ENCODE measurements at regions not wholly inside any gene's neighbourhood (a gene's known extent, or its start where the extent isn't known, plus 50 kb on each side); places are given as distances from the start of the nearest gene placed in this dataset.

- H3K27me3 Mint-ChIP-seq: no peaks in the 10 kb centered on the region
- no peaks in the 10 kb centered on the region for H3K4me1 Mint-ChIP-seq (ENCODE audit: low read depth)
- no peak for TF ChIP-seq CTCF (IDR thresholded peaks at IDR 0.05; ENCODE audit: unreplicated experiment)
- DNase-seq (ENCODE audit: low spot score, unreplicated experiment): no peak
- H3K9me3 Mint-ChIP-seq (ENCODE audit: low read depth): no peaks in the 10 kb centered on the region
- no peak overlapping the region for H3K27ac Mint-ChIP-seq
- H3K4me3 Mint-ChIP-seq (ENCODE audit: low read depth): no peak overlapping the region
- H3K36me3 Mint-ChIP-seq (ENCODE audit: insufficient read depth): peaks cover 31% of the 10 kb centered on the region
Measured at GRCh38 chr7:35889001-35889400, 88.1 kb downstream of the SEPTIN7 start.

- H3K4me3 Mint-ChIP-seq (ENCODE audit: low read depth): no peak overlapping the region
- H3K4me1 Mint-ChIP-seq (ENCODE audit: low read depth): no peaks in the 10 kb centered on the region
- H3K9me3 Mint-ChIP-seq (ENCODE audit: low read depth): no peaks in the 10 kb centered on the region
- TF ChIP-seq CTCF (IDR thresholded peaks at IDR 0.05; ENCODE audit: unreplicated experiment): no peak
- no peak overlapping the region for H3K27ac Mint-ChIP-seq
- no peaks in the 10 kb centered on the region for H3K27me3 Mint-ChIP-seq
- peaks cover 32% of the 10 kb centered on the region for H3K36me3 Mint-ChIP-seq (ENCODE audit: insufficient read depth)
- no peak for DNase-seq (ENCODE audit: low spot score, unreplicated experiment)
Measured at GRCh38 chr7:35889870-35890269, 89.0 kb downstream of the SEPTIN7 start.

GRCh38 chr7:35891004-35891830 is 90.4 kb downstream of the SEPTIN7 start:
- DNase-seq (ENCODE audit: low spot score, unreplicated experiment): no peak
- Mint-ChIP-seq H3K27ac (no peak overlapping the region), H3K36me3 (ENCODE audit: insufficient read depth) (peaks cover 31% of the 10 kb centered on the region), H3K9me3 (ENCODE audit: low read depth) (no peaks in the 10 kb centered on the region), H3K4me3 (ENCODE audit: low read depth) (no peak overlapping the region), H3K4me1 (ENCODE audit: low read depth) (no peaks in the 10 kb centered on the region), H3K27me3 (no peaks in the 10 kb centered on the region)
- TF ChIP-seq CTCF (IDR thresholded peaks at IDR 0.05; ENCODE audit: unreplicated experiment): no peak

GRCh38 chr7:35893649-35894048 is 92.8 kb downstream of the SEPTIN7 start:
- Mint-ChIP-seq H3K27me3 (no peaks in the 10 kb centered on the region), H3K4me1 (ENCODE audit: low read depth) (no peaks in the 10 kb centered on the region), H3K4me3 (ENCODE audit: low read depth) (no peak overlapping the region), H3K9me3 (ENCODE audit: low read depth) (no peaks in the 10 kb centered on the region), H3K27ac (no peak overlapping the region), H3K36me3 (ENCODE audit: insufficient read depth) (peaks cover 26% of the 10 kb centered on the region)
- TF ChIP-seq CTCF (IDR thresholded peaks at IDR 0.05; ENCODE audit: unreplicated experiment): no peak
- no peak for DNase-seq (ENCODE audit: low spot score, unreplicated experiment)

- Mint-ChIP-seq H3K4me3 (ENCODE audit: low read depth) (no peak overlapping the region), H3K4me1 (ENCODE audit: low read depth) (no peaks in the 10 kb centered on the region), H3K36me3 (ENCODE audit: insufficient read depth) (peaks cover 23% of the 10 kb centered on the region), H3K27me3 (no peaks in the 10 kb centered on the region), H3K27ac (no peak overlapping the region), H3K9me3 (ENCODE audit: low read depth) (no peaks in the 10 kb centered on the region)
- DNase-seq (ENCODE audit: low spot score, unreplicated experiment): no peak
- TF ChIP-seq CTCF (IDR thresholded peaks at IDR 0.05; ENCODE audit: unreplicated experiment): no peak
Measured at GRCh38 chr7:35894721-35895120, 93.9 kb downstream of the SEPTIN7 start.

Measured in progenitor cell of endocrine pancreas (in vitro differentiated cells).